Heart left ventricle (tissue), 16 donors: ENCODE measurements at regions not wholly inside any gene's neighbourhood (a gene's known extent, or its start where the extent isn't known, plus 50 kb on each side); places are given as distances from the start of the nearest gene placed in this dataset.

Experiments
- ATAC-seq, 4 donors: fragments of 200-7000 bp; cut with Tn5 transposase; one replicate each; pipeline ENCODE4 v1.9.1; 2020 to 2022; ENCODE audit warnings: moderate library complexity in 4 of 4, mild to moderate bottlenecking in 3 of 4, moderate number of reproducible peaks in 1 of 4
- DNase-seq, 5 donors: peaks; one replicate each; pipeline ENCODE4 v3.0.0-alpha.2; 2020
- H3K27ac ChIP-seq, 12 donors: fragments of 200-600 bp; sonication (generic) in 4 of 12; one replicate each; pipeline versions ENCODE4 v1.5.0 to v1.8.0; 2016 to 2022; ENCODE audit warnings: mild to moderate bottlenecking in 2 of 12
- H3K27me3 ChIP-seq, 9 donors: fragments of 200-600 bp; sonication (generic) in 2 of 9; one replicate each; pipeline versions ENCODE4 v1.5.1 to v1.8.0; 2016 to 2022; ENCODE audit warnings: mild to moderate bottlenecking in 3 of 9
- H3K36me3 ChIP-seq, 9 donors: fragments of 200-600 bp; sonication (generic) in 2 of 9; one replicate each; pipeline versions ENCODE4 v1.5.0 to v1.8.0; 2018 to 2022; ENCODE audit warnings: mild to moderate bottlenecking in 2 of 9
- H3K4me1 ChIP-seq, 12 donors: fragments of 200-600 bp; sonication (generic) in 4 of 12; one replicate each; pipeline versions ENCODE4 v1.5.0 to v1.8.0; 2016 to 2022; ENCODE audit warnings: mild to moderate bottlenecking in 3 of 12
- H3K4me3 ChIP-seq, 12 donors: fragments of 200-600 bp; sonication (generic) in 4 of 12; one replicate each; pipeline versions ENCODE4 v1.5.0 to v1.8.0; 2017 to 2022; ENCODE audit warnings: mild to moderate bottlenecking in 9 of 12, moderate library complexity in 4 of 12
- H3K9me3 ChIP-seq, 12 donors: fragments of 200-600 bp; sonication (generic) in 4 of 12; one replicate each; pipeline versions ENCODE4 v1.5.0 to v1.8.0; 2016 to 2022; ENCODE audit warnings: mild to moderate bottlenecking in 1 of 12
- POLR2A ChIP-seq, 2 donors: fragments of 450-650 bp; IDR thresholded peaks; one replicate each; pipeline ENCODE4 v1.6.1; 2017; ENCODE audit warnings: antibody characterized with exemption in 2 of 2, mild to moderate bottlenecking in 2 of 2, moderate library complexity in 2 of 2
- WGBS, 4 donors: extraction: QIAGEN DNeasy Blood & Tissue Kit in 2 of 4; methylation state at CpG; one replicate each; pipeline versions ENCODE4 v1.1.5 to v1.1.7; 2013 to 2018; 5-methylcytosine and 5-hydroxymethylcytosine counted together
- intact Hi-C, 10 donors: fragments of 100-400 bp; cut with DNase I; formaldehyde crosslinking; loops; one replicate each; pipeline versions ENCODE4 v1.11.1 to v1.14.2; 2022
- TF ChIP-seq, protein P1 (sequence below), 12 donors: fragments of 200-600 bp; sonication (generic) in 4 of 12; IDR thresholded peaks; one replicate each; pipeline versions ENCODE4 v1.5.0 to v1.8.0; 2018 to 2022; ENCODE audit warnings: antibody characterized with exemption in 12 of 12, mild to moderate bottlenecking in 5 of 12
- donor health status: ischemic (EF 13 %, LVEDD 7.1; RV severe dilation, severe dysfunction).
- donor health status: healthy with polysubstance abuse.
- donor health status: DM: no; HTN: yes; CAD: no.
- donor health status: DM: no; HTN: no; CAD: no.
- donor health status: ischemic (EF 25% LVEDD 6.9; RV normal size, moderate dysfunction).
- donor health status: ischemic (EF 25% LVEDD 5.7; RV mildly dilated, moderate dysfunction).
- donor health status: healthy.
- donor health status: DM: yes; HTN: yes; CAD: no.
- donor health status: ischemic (EF 35%, LVEDD 5.7; RV mildly dilated, moderate dysfunction).
- donor health status: nonischemic (EF 11% LVEDD 7.7; RV severe dilation, severe dysfunction).
- donor health status: DM: yes; HTN: yes; CAD: no.
- donor health status: PGD.
- donor health status: ischemic (EF 29% LVEDD 5.4; RV normal size, mild dysfunction).
- donor health status: nonischemic (EF 23%, LVEDD 6.1; RV moderate dilation, normal function).

DNA sequence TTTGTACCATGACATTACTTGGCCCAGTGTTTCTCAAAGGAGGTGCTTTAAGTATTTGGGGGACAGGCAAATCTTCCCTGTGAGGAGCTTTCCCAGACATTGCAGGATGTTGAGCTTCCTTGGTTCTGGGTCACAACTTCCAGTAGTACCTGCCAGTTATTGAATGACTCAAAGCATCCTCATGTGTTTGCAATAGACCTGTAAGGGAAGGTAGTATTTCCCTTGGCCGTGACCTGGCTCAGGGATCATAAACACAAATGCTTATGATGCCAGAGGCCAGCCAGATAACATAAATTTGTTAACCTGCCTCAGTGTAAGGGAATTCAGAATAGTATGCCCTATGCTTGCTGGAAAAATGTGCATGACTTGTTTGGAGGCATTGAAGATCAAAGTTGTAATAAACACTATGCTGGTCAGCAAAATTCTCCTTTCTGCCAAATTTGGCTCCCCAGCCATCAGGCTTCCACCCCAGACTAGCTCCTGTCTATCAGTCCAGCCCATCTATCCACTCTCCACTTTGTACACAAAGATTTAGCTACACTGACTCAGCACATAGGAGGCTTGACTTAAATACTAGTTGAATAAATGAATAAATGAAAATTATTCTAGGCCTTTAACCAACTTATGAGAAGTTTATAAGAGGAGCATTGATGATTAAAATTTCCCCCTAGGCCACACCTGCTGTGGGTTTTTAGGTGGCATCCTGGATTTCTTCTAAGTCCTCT lies 102.0 kb upstream of the EFEMP1 start:
- intact Hi-C loops, result no loop called here
- H3K9me3 ChIP-seq, result no peaks in the 10 kb centered on the region
- H3K27me3 ChIP-seq, result no peaks in the 10 kb centered on the region
- no peak overlapping the region for H3K4me3 ChIP-seq
- 60 to 71% (median 63%) methylated on average over 1 of the region's 1 CpG for whole genome bisulfite sequencing, 4 donors
- no peak for DNase-seq
- TF ChIP-seq POLR2A (IDR thresholded peaks at IDR 0.05), result no peak
- TF ChIP-seq, protein P1, sequence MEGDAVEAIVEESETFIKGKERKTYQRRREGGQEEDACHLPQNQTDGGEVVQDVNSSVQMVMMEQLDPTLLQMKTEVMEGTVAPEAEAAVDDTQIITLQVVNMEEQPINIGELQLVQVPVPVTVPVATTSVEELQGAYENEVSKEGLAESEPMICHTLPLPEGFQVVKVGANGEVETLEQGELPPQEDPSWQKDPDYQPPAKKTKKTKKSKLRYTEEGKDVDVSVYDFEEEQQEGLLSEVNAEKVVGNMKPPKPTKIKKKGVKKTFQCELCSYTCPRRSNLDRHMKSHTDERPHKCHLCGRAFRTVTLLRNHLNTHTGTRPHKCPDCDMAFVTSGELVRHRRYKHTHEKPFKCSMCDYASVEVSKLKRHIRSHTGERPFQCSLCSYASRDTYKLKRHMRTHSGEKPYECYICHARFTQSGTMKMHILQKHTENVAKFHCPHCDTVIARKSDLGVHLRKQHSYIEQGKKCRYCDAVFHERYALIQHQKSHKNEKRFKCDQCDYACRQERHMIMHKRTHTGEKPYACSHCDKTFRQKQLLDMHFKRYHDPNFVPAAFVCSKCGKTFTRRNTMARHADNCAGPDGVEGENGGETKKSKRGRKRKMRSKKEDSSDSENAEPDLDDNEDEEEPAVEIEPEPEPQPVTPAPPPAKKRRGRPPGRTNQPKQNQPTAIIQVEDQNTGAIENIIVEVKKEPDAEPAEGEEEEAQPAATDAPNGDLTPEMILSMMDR (IDR thresholded peaks at IDR 0.05), result no peak
- no peak for ATAC-seq
- H3K36me3 ChIP-seq, result no peaks in the 10 kb centered on the region
- H3K27ac ChIP-seq, result no peak overlapping the region
- H3K4me1 ChIP-seq, result no peaks in the 10 kb centered on the region

DNA sequence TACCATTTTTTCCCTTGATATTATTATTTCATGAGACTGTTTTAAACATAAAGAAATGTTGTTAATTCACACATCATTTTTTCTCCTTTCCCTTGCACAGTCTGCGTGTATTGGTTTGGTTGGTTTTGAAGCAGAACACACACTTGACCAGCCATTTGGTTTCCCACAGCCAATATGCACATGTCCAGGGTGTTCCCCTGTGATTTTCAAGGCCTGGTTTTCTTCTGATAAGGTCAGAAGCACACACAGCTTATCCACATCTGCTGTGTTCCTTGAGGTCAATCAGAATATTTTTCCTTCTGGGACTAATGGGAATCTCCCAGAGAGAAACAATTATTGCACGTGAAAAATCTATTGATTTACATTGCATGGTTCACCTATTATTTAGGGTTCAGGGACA lies 103.2 kb upstream of the EFEMP1 start:
- Histone ChIP-seq H3K27me3 (no peaks in the 10 kb centered on the region), H3K27ac (no peak overlapping the region), H3K36me3 (no peaks in the 10 kb centered on the region), H3K9me3 (no peaks in the 10 kb centered on the region), H3K4me3 (no peak overlapping the region), H3K4me1 (no peaks in the 10 kb centered on the region)
- intact Hi-C loops, result no loop called here
- WGBS, 4 donors, result 71 to 79% (median 78%) methylated on average over 2 of the region's 2 CpGs
- TF ChIP-seq POLR2A (IDR thresholded peaks at IDR 0.05), result no peak
- TF ChIP-seq, protein P1 (IDR thresholded peaks at IDR 0.05), result no peak
- DNase-seq, result no peak
- no peak for ATAC-seq

DNA sequence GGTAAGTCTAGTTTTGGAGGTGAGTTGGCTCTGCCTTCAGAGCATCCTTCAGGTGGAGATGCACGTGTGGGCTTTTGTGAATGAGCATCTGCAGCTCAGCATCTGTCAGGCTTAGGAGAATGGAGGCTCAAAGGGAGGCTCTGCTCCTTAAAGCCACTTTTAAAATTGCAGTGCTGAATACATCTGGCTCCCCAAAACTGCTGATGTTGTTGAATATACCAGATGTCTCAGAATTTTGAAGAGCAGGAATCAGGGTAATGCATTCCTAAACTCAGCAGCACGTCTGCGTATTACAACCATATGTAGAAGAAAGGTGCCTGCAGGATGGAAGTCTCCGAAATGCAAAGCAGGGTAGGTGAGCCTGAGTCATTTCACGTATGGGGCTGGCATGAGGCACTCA lies 106.5 kb upstream of the EFEMP1 start:
- H3K27me3 ChIP-seq, result no peaks in the 10 kb centered on the region
- ATAC-seq, result no peak
- no peaks in the 10 kb centered on the region for H3K4me1 ChIP-seq
- no peak overlapping the region for H3K4me3 ChIP-seq
- intact Hi-C loops, result no loop called here
- H3K9me3 ChIP-seq, result no peaks in the 10 kb centered on the region
- 75 to 86% (median 80%) methylated on average over 5 of the region's 5 CpGs for WGBS, 4 donors
- no peak for DNase-seq
- H3K27ac ChIP-seq, result no peak overlapping the region
- H3K36me3 ChIP-seq, result no peaks in the 10 kb centered on the region
- TF ChIP-seq, protein P1 (IDR thresholded peaks at IDR 0.05), result no peak
- TF ChIP-seq POLR2A (IDR thresholded peaks at IDR 0.05), result no peak

DNA sequence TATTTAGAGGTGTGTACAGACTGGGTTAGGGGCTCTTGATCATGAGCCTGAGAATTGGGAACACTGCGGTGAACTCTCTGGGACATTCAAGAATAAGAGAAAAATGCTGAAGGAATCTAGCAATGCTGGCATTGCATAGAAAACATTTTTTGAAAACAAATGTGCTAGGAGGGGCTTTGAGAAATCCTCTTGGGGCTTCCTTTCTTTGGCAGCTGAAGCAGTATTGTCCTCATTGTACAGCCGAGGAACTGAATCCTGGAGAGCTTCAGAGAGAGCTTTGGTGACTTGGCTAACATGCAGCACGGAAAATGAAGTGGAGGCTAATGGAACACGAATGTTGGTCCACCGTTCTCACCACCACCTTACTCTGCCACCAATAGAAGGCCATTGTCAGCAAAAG lies 107.3 kb upstream of the EFEMP1 start:
- Histone ChIP-seq H3K27me3 (no peaks in the 10 kb centered on the region), H3K36me3 (no peaks in the 10 kb centered on the region), H3K27ac (no peak overlapping the region), H3K9me3 (no peaks in the 10 kb centered on the region), H3K4me1 (no peaks in the 10 kb centered on the region), H3K4me3 (no peak overlapping the region)
- TF ChIP-seq, protein P1 (IDR thresholded peaks at IDR 0.05), result no peak
- no peak for TF ChIP-seq POLR2A (IDR thresholded peaks at IDR 0.05)
- DNase-seq (no peak), ATAC-seq (no peak)
- WGBS, 4 donors, result 53 to 66% (median 57%) methylated on average over 5 of the region's 5 CpGs
- intact Hi-C loops, result no loop called here
